SK-N-SH (cell line): ENCODE measurements at regions not wholly inside any gene's neighbourhood (a gene's known extent, or its start where the extent isn't known, plus 50 kb on each side); places are given as distances from the start of the nearest gene placed in this dataset.

ENCODE experiments used
- EP300 ChIP-seq, 2 experiments: IDR thresholded peaks; 2 replicates each; pipeline versions ENCODE4 v1.4.0 to v1.6.1; 2012; ENCODE audit warnings: borderline replicate concordance in 1 of 2, low read depth in 1 of 2, low read length in 1 of 2
- MXI1 ChIP-seq: IDR thresholded peaks from 2 replicates; pipeline ENCODE4 v1.6.1; 2012; ENCODE audit warnings: mild to moderate bottlenecking, low read depth, low read length, improper control_type of control experiment
- RCOR1 ChIP-seq: fragments of 150-350 bp; IDR thresholded peaks from 2 replicates; pipeline ENCODE4 v1.6.1; 2017; ENCODE audit warnings: antibody characterized with exemption, low read length
- SIN3A ChIP-seq: IDR thresholded peaks from 2 replicates; pipeline ENCODE4 v1.6.1; 2012; ENCODE audit warnings: low read depth, mild to moderate bottlenecking, low read length, moderate library complexity, borderline replicate concordance
- SMC3 ChIP-seq: IDR thresholded peaks from 2 replicates; pipeline ENCODE4 v1.6.1; 2012; ENCODE audit warnings: low read depth, low read length, improper control_type of control experiment
- USF2 ChIP-seq: fragments of 150-350 bp; IDR thresholded peaks from 2 replicates; pipeline ENCODE4 v1.6.1; 2017; ENCODE audit warnings: antibody characterized with exemption, low read length, low read depth, borderline replicate concordance
- TF ChIP-seq, protein P1 (sequence below): fragments of 200-600 bp; sonication (generic); IDR thresholded peaks from 2 replicates; pipeline ENCODE4 v1.6.1; 2017; ENCODE audit warnings: antibody characterized with exemption, mild to moderate bottlenecking, moderate library complexity
- TF ChIP-seq, protein P2 (sequence below): IDR thresholded peaks from 2 replicates; pipeline ENCODE4 v1.4.0; 2012; ENCODE audit warnings: low read depth, borderline replicate concordance

DNA sequence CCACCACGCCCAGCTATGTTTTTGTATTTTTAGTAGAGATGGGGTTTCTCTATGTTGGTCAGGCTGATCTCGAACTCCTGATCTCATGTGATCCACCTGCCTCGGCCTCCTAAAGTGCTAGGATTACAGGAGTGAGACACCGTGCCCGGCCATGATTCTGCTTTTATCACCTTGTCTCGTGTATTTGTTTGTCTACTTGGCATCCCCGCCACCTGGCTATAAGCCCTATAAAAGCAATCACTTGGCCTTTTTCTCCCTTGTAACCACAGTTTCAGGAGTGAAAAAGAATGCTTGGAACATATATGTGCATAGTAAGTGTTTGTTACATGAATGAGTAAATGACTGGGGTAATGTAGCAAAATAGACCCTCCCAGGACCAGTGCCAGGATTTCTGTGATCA is 77.5 kb upstream of the PAPOLG start:
- TF ChIP-seq EP300 (IDR thresholded peaks at IDR 0.05; ENCODE audit: borderline replicate concordance in 1 of 2, low read depth in 1 of 2, low read length in 1 of 2) = no peak
- TF ChIP-seq, protein P1, sequence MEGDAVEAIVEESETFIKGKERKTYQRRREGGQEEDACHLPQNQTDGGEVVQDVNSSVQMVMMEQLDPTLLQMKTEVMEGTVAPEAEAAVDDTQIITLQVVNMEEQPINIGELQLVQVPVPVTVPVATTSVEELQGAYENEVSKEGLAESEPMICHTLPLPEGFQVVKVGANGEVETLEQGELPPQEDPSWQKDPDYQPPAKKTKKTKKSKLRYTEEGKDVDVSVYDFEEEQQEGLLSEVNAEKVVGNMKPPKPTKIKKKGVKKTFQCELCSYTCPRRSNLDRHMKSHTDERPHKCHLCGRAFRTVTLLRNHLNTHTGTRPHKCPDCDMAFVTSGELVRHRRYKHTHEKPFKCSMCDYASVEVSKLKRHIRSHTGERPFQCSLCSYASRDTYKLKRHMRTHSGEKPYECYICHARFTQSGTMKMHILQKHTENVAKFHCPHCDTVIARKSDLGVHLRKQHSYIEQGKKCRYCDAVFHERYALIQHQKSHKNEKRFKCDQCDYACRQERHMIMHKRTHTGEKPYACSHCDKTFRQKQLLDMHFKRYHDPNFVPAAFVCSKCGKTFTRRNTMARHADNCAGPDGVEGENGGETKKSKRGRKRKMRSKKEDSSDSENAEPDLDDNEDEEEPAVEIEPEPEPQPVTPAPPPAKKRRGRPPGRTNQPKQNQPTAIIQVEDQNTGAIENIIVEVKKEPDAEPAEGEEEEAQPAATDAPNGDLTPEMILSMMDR = no peak
- no peak for TF ChIP-seq SIN3A
- no peak for TF ChIP-seq MXI1
- TF ChIP-seq SMC3 = no peak
- TF ChIP-seq, protein P2, sequence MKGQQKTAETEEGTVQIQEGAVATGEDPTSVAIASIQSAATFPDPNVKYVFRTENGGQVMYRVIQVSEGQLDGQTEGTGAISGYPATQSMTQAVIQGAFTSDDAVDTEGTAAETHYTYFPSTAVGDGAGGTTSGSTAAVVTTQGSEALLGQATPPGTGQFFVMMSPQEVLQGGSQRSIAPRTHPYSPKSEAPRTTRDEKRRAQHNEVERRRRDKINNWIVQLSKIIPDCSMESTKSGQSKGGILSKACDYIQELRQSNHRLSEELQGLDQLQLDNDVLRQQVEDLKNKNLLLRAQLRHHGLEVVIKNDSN = no peak
- TF ChIP-seq RCOR1 = no peak
- TF ChIP-seq USF2 = no peak
